CD4-positive, CD25-positive, alpha-beta regulatory T cell (primary cell): ENCODE measurements at regions not wholly inside any gene's neighbourhood (a gene's known extent, or its start where the extent isn't known, plus 50 kb on each side); places are given as distances from the start of the nearest gene placed in this dataset.
"Not testable (repeated sequence)": the region's sequence is repeated elsewhere in the genome, so short reads cannot be mapped to it uniquely, and the experiment has no call there.

ENCODE experiments used
- ATAC-seq, 2 donors: fragments of 150-1000 bp; cut with Tn5 transposase; one replicate each; pipeline ENCODE4 v1.10.0; 2021; ENCODE audit warnings: low read depth in 2 of 2, moderate number of reproducible peaks in 2 of 2, moderate library complexity in 1 of 2
- DNase-seq, 3 donors: peaks; one replicate each; pipeline versions ENCODE4 v3.0.0 to v3.0.0-alpha.2; 2012 to 2022; ENCODE audit warnings: mixed read lengths in 1 of 3
- H3K27ac ChIP-seq: one replicate; pipeline ENCODE4 v1.7.0; 2013; ENCODE audit warnings: mild to moderate bottlenecking, low read length; ENCODE audit not compliant: insufficient read depth, poor library complexity, severe bottlenecking
- H3K27me3 ChIP-seq: one replicate; pipeline ENCODE4 v1.7.0; 2013; ENCODE audit warnings: low read length; ENCODE audit not compliant: control insufficient read depth, insufficient read depth
- H3K36me3 ChIP-seq: one replicate; pipeline ENCODE4 v1.7.0; 2013; ENCODE audit warnings: mild to moderate bottlenecking, low read length, moderate library complexity; ENCODE audit not compliant: control insufficient read depth, insufficient read depth
- H3K4me1 ChIP-seq: 2 replicates; pipeline ENCODE4 v1.7.0; 2013; ENCODE audit warnings: mild to moderate bottlenecking, low read length; ENCODE audit not compliant: insufficient read depth, control insufficient read depth, poor library complexity, severe bottlenecking
- H3K4me3 ChIP-seq: one replicate; pipeline ENCODE4 v1.7.0; 2013; ENCODE audit warnings: low read depth, mild to moderate bottlenecking, low read length, moderate library complexity
- H3K9me3 ChIP-seq, 2 experiments: 1 replicate in 1 of 2; 2 replicates in 1 of 2; pipeline ENCODE4 v1.7.0; 2013; ENCODE audit warnings: low read length in 2 of 2, mild to moderate bottlenecking in 1 of 2, moderate library complexity in 1 of 2; ENCODE audit not compliant: control insufficient read depth in 2 of 2
- H3K27ac Mint-ChIP-seq, 3 donors: one replicate each; pipeline ENCODE4 v1.8.0; 2020 to 2022; ENCODE audit warnings: mild to moderate bottlenecking in 3 of 3, mixed read lengths in 3 of 3, moderate library complexity in 2 of 3
- H3K27me3 Mint-ChIP-seq: one replicate; pipeline ENCODE4 v1.8.0; 2022; ENCODE audit warnings: mild to moderate bottlenecking, mixed read lengths
- H3K36me3 Mint-ChIP-seq: one replicate; pipeline ENCODE4 v1.8.0; 2020; ENCODE audit warnings: mixed read lengths
- H3K4me1 Mint-ChIP-seq, 4 donors: one replicate each; pipeline ENCODE4 v1.8.0; 2020 to 2022; ENCODE audit warnings: mixed read lengths in 4 of 4, mild to moderate bottlenecking in 1 of 4
- H3K4me3 Mint-ChIP-seq, 4 donors: one replicate each; pipeline ENCODE4 v1.8.0; 2020 to 2022; ENCODE audit warnings: mild to moderate bottlenecking in 4 of 4, mixed read lengths in 4 of 4, moderate library complexity in 3 of 4
- H3K9me3 Mint-ChIP-seq, 7 donors: one replicate each; pipeline ENCODE4 v1.8.0; 2020 to 2022; ENCODE audit warnings: mixed read lengths in 7 of 7, mild to moderate bottlenecking in 3 of 7, moderate library complexity in 2 of 7

DNA sequence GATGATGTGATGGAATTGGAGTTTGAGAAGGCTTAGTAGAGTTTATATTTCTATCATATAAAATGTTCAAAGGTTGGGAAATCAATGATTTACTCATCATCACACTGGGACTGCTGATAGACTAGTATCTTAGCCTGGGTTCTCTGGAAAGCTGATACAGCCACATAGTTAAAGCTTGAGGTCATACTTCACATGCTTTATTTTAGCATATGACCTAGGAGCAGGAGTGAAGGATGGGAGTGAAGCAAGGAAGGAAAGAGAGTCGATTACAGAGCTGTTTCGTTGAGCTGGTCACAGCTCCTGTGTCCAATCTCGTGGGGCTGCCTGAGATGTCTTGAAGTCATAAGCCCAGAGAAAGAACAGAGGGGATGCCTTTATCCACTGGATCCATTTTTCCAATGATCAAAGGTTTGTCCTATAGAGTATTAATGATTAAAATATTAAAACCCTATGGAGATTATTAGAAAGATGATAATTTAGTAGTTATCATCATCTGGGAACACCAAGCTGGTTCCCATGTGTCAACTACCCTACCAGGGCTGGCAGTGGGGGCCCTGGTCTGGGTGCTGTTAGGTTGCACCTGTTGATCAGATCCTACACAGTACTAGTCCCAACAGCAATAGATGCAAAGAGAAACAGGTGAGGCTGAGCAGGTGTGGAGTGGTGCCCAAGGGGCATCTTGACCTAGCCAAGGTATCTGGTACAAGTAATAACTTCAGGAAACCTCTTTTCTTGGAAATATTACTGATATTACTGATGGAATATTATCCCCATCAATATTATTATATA lies 77.8 kb downstream of the BAMBI start:
- Histone ChIP-seq H3K27ac (no peak overlapping the region), H3K4me3 (no peak overlapping the region), H3K9me3 (no peaks in the 10 kb centered on the region), H3K4me1 (no peaks in the 10 kb centered on the region), H3K36me3 (no peaks in the 10 kb centered on the region), H3K27me3 (no peaks in the 10 kb centered on the region)
- no peak overlapping the region for H3K4me3 Mint-ChIP-seq
- no peak overlapping the region for H3K27ac Mint-ChIP-seq
- H3K9me3 Mint-ChIP-seq: peaks cover 0 to 7% (median 3%) of the 10 kb centered on the region in 7 donors
- ATAC-seq (no peak), DNase-seq (no peak)
- H3K36me3 Mint-ChIP-seq: no peaks in the 10 kb centered on the region
- no peaks in the 10 kb centered on the region for H3K4me1 Mint-ChIP-seq
- no peaks in the 10 kb centered on the region for H3K27me3 Mint-ChIP-seq

DNA sequence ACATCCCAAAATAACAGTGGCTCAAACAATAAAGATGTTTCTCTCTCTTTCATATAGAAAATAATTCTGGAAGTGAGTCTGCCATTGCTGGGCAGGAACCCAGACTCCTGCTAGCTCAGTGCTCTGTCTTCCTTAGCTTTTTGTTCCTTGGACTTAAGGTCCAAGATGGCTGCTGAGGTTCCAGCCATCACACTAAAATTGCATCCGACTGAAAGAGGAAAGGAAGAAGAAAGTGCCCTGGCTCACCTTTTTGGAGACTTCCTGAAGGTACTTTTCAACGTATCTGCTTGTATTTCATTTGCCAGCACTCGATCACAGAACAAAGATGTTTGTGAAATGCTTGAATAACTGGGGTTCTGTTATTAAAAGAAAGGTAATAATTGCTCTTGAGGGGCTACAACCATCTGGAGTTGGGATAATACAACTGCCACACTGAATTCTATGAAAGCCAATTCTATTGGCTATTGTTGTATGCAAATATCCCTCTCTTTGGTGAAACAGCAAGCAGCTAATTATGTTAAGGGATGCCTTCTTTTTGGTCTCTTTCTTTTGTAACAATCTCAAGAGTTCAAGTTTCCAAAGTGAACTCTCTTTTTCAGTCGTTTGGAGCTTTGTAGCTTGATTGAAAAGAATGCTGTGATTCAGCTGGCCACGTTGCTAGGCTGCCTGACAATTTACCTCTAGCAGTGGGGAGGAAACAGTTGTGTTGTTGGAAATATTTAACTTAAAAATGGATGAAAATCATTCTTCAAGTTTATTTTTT lies 83.9 kb downstream of the BAMBI start:
- Mint-ChIP-seq H3K4me3 (no peak overlapping the region), H3K27me3 (peaks cover 6% of the 10 kb centered on the region), H3K27ac (no peak overlapping the region), H3K36me3 (no peaks in the 10 kb centered on the region), H3K4me1 (no peaks in the 10 kb centered on the region), H3K9me3 (peaks cover 0 to 1% (median 0%) of the 10 kb centered on the region in 7 donors)
- H3K4me1 ChIP-seq: no peaks in the 10 kb centered on the region
- no peak overlapping the region for H3K27ac ChIP-seq
- H3K36me3 ChIP-seq: no peaks in the 10 kb centered on the region
- no peaks in the 10 kb centered on the region for H3K9me3 ChIP-seq
- DNase-seq: no peak
- no peak for ATAC-seq
- no peak overlapping the region for H3K4me3 ChIP-seq
- H3K27me3 ChIP-seq: no peaks in the 10 kb centered on the region

DNA sequence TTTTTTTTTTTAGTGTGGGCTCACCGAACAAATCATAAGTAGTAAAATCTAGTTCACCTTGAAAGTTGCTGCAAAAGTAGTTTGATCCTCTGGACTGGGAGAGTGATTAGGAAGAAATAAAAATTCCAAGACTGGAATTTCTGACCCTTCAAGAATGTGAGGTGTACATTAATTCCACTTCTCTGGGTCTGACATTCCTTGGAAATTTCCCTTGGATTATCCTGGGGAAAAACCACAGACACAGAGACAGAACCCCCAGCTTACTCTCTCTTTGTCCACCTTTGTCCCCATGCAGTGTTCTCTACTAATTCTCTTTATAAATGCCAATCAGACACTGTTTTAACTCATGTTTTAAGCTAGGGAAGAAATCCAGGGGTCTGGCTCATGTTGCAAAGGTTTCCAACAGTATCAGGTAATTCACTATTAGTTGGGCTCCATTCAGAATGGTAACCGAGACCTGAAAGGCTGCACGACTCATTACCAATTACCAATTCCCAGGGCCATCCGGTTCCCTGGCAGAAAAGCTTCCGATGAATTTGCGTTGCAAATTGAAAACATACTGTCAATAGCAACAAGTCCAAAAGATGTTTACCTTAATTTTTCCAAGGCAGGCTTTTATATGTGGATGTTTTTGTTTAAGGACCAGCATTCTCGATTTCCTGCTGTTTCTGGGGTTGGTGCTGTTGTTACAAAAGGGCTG lies 86.3 kb downstream of the BAMBI start:
- ATAC-seq: no peak
- Mint-ChIP-seq H3K4me1 (no peaks in the 10 kb centered on the region), H3K9me3 (peaks cover 0 to 1% (median 0%) of the 10 kb centered on the region in 7 donors), H3K36me3 (no peaks in the 10 kb centered on the region), H3K27me3 (peaks cover 6% of the 10 kb centered on the region), H3K4me3 (no peak overlapping the region), H3K27ac (no peak overlapping the region)
- Histone ChIP-seq H3K9me3 (no peaks in the 10 kb centered on the region), H3K27ac (no peak overlapping the region), H3K27me3 (no peaks in the 10 kb centered on the region), H3K36me3 (no peaks in the 10 kb centered on the region), H3K4me3 (no peak overlapping the region), H3K4me1 (no peaks in the 10 kb centered on the region)
- no peak for DNase-seq

DNA sequence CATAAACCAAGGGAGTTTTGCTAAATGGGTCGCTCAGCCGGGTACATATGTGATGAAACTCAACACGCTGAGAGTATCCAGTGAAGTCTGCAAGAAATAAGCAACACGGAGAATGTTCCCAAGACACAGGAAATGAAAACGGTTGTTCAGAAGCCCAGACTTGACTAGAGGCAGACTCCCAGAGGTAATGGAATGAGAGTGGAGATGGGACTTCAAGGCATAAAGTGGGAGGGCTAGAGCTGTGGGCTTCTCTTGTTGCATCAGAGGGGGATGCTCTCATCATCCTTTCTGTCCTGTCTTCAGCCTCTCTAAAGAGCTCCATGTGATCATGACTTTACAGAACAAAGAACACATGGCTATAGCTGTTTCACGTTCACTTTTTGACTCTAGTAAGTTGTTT lies 88.3 kb downstream of the BAMBI start:
- Mint-ChIP-seq H3K9me3 (peaks cover 0 to 2% (median 0%) of the 10 kb centered on the region in 7 donors), H3K4me3 (no peak overlapping the region), H3K27ac (no peak overlapping the region), H3K27me3 (peaks cover 6% of the 10 kb centered on the region), H3K36me3 (no peaks in the 10 kb centered on the region), H3K4me1 (no peaks in the 10 kb centered on the region)
- Histone ChIP-seq H3K4me1 (no peaks in the 10 kb centered on the region), H3K27ac (no peak overlapping the region), H3K36me3 (no peaks in the 10 kb centered on the region), H3K27me3 (no peaks in the 10 kb centered on the region), H3K9me3 (no peaks in the 10 kb centered on the region), H3K4me3 (no peak overlapping the region)
- no peak for DNase-seq
- no peak for ATAC-seq

GRCh38 chr10:28768227-28768626 lies 90.9 kb downstream of the BAMBI start:
- H3K27ac ChIP-seq: no peak overlapping the region
- no peaks in the 10 kb centered on the region for H3K9me3 ChIP-seq
- no peaks in the 10 kb centered on the region for H3K27me3 ChIP-seq
- H3K4me3 Mint-ChIP-seq: no peak overlapping the region
- H3K4me3 ChIP-seq: no peak overlapping the region
- no peak for ATAC-seq
- H3K9me3 Mint-ChIP-seq: peaks cover 0 to 5% (median 0%) of the 10 kb centered on the region in 7 donors
- DNase-seq: no peak
- no peaks in the 10 kb centered on the region for H3K36me3 Mint-ChIP-seq
- no peaks in the 10 kb centered on the region for H3K36me3 ChIP-seq
- H3K4me1 Mint-ChIP-seq: no peaks in the 10 kb centered on the region
- H3K27ac Mint-ChIP-seq: no peak overlapping the region
- H3K4me1 ChIP-seq: no peaks in the 10 kb centered on the region
- H3K27me3 Mint-ChIP-seq: peaks cover 6% of the 10 kb centered on the region

DNA sequence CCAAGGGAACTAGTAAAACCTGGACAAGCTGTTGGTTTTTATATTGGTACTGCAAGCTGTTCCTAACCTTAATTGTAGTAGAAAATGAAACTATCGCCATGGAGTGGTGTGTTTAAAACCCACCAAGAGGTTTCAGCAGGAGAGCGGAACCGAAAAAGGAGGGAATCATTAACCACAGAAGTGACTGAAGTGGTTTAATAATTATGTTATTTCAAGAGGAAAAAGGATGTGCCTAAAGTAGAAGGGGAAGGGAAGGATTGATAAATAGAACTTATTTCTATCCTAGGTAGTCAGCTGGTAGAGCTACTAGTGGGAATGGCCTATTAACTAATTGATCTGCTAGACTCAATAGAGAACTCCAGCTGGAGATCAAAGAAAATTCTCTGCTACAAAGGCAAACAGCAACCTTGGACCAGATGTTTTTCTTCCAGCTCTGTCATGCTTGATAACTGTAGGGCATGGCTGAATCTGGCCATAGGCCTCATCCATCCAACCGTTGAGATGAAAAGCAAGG lies 91.8 kb downstream of the BAMBI start:
- no peak overlapping the region for H3K4me3 Mint-ChIP-seq
- H3K4me1 Mint-ChIP-seq: no peaks in the 10 kb centered on the region
- H3K9me3 Mint-ChIP-seq: peaks cover 0 to 7% (median 0%) of the 10 kb centered on the region in 7 donors
- Histone ChIP-seq H3K27ac (no peak overlapping the region), H3K9me3 (no peaks in the 10 kb centered on the region), H3K4me3 (no peak overlapping the region), H3K27me3 (no peaks in the 10 kb centered on the region), H3K4me1 (no peaks in the 10 kb centered on the region), H3K36me3 (no peaks in the 10 kb centered on the region)
- no peaks in the 10 kb centered on the region for H3K36me3 Mint-ChIP-seq
- DNase-seq: no peak
- peaks cover 6% of the 10 kb centered on the region for H3K27me3 Mint-ChIP-seq
- no peak for ATAC-seq
- H3K27ac Mint-ChIP-seq: no peak overlapping the region

DNA sequence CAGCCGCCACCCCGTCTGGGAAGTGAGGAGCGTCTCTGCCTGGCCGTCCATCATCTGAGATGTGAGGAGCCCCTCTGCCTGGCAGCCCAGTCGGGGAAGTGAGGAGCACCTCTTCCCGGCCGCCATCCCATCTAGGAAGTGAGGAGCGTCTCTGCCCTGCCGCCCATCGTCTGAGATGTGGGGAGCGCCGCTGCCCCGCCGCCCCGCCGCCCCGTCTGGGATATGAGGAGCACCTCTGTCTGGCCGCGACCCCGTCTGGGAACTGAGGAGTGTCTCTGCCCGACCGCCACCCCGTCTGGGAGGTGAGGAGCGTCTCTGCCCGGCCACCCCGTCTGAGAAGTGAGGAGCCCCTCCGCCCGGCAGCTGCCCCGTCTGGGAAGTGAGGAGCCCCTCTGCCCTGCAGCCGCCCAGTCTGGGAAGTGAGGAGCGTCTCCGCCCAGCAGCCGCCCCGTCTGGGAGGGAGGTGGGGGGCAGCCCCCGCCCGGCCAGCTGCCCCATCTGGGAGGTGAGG lies 94.3 kb downstream of the BAMBI start:
- H3K27ac Mint-ChIP-seq, H3K4me3 ChIP-seq, H3K4me3 Mint-ChIP-seq, H3K9me3 ChIP-seq, ATAC-seq, H3K9me3 Mint-ChIP-seq, H3K36me3 Mint-ChIP-seq, H3K4me1 ChIP-seq, H3K4me1 Mint-ChIP-seq, DNase-seq, H3K27me3 Mint-ChIP-seq, H3K27me3 ChIP-seq, H3K36me3 ChIP-seq, H3K27ac ChIP-seq: not testable (repeated sequence)
